ENCODE measurements at regions not wholly inside any gene's neighbourhood (a gene's known extent, or its start where the extent isn't known, plus 50 kb on each side); places are given as distances from the start of the nearest gene placed in this dataset.

DNA sequence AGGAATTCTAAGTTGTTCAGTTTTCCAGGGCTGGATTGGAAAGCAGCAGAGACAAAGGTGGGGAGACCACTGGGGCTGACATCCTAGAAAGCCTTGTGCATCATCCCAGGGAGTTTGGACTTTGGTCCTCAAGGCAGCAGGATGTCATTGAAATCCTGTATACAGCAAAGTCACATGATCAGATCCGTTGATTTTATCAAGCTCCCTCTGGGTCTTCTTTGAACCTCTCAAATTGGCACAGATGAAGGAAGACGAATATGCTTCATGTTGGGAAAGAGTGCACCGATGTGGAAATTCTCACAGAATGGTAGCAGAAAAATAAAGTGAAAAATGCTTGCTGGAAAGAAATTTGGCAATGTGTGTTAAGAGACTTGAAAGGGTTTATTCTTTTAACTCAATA lies 149.8 kb upstream of the TMTC4 start:
- TF ChIP-seq, protein P1, sequence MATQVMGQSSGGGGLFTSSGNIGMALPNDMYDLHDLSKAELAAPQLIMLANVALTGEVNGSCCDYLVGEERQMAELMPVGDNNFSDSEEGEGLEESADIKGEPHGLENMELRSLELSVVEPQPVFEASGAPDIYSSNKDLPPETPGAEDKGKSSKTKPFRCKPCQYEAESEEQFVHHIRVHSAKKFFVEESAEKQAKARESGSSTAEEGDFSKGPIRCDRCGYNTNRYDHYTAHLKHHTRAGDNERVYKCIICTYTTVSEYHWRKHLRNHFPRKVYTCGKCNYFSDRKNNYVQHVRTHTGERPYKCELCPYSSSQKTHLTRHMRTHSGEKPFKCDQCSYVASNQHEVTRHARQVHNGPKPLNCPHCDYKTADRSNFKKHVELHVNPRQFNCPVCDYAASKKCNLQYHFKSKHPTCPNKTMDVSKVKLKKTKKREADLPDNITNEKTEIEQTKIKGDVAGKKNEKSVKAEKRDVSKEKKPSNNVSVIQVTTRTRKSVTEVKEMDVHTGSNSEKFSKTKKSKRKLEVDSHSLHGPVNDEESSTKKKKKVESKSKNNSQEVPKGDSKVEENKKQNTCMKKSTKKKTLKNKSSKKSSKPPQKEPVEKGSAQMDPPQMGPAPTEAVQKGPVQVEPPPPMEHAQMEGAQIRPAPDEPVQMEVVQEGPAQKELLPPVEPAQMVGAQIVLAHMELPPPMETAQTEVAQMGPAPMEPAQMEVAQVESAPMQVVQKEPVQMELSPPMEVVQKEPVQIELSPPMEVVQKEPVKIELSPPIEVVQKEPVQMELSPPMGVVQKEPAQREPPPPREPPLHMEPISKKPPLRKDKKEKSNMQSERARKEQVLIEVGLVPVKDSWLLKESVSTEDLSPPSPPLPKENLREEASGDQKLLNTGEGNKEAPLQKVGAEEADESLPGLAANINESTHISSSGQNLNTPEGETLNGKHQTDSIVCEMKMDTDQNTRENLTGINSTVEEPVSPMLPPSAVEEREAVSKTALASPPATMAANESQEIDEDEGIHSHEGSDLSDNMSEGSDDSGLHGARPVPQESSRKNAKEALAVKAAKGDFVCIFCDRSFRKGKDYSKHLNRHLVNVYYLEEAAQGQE (IDR thresholded peaks at IDR 0.05; ENCODE audit: insufficient replicate concordance, low read depth): no peak
- TF ChIP-seq GABPA (IDR thresholded peaks at IDR 0.05; ENCODE audit: low read depth) (no peak), POLR2AphosphoS5 (IDR thresholded peaks at IDR 0.05; ENCODE audit: low read depth) (no peak), SPI1 (IDR thresholded peaks at IDR 0.05; ENCODE audit: borderline replicate concordance, low read depth) (no peak)
- TF ChIP-seq, protein P2, sequence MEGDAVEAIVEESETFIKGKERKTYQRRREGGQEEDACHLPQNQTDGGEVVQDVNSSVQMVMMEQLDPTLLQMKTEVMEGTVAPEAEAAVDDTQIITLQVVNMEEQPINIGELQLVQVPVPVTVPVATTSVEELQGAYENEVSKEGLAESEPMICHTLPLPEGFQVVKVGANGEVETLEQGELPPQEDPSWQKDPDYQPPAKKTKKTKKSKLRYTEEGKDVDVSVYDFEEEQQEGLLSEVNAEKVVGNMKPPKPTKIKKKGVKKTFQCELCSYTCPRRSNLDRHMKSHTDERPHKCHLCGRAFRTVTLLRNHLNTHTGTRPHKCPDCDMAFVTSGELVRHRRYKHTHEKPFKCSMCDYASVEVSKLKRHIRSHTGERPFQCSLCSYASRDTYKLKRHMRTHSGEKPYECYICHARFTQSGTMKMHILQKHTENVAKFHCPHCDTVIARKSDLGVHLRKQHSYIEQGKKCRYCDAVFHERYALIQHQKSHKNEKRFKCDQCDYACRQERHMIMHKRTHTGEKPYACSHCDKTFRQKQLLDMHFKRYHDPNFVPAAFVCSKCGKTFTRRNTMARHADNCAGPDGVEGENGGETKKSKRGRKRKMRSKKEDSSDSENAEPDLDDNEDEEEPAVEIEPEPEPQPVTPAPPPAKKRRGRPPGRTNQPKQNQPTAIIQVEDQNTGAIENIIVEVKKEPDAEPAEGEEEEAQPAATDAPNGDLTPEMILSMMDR (IDR thresholded peaks at IDR 0.05; ENCODE audit: insufficient read depth, low read length): no peak
- Histone ChIP-seq H3K27me3 (ENCODE audit: insufficient read depth, poor library complexity, severe bottlenecking) (peaks cover 12% of the 10 kb centered on the region), H3K27ac (replicated peaks) (no peak overlapping the region), H3K4me3 (replicated peaks; ENCODE audit: insufficient read depth, low read length) (no peak overlapping the region)
- no peak for DNase-seq (ENCODE audit: low read depth in 1 of 2, low spot score in 1 of 2)

DNA sequence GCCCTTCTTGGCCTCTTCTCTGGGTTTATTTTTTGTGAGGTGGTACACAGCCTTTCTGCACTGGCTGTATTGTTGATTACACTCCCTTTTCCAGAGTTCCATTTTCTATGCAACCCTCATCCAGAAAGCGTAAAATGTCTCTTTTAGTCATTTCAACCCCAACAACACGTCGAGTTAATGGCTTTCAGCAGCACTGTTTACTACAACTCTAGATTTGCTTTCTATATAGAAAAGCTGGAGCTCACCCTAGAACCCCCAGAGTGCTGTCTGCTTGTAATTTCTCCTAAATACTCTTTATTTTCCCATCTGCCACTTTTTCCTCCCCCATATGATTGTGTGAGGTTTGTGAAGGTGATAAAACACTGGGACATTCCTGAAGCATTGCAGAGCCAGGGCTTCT lies 148.9 kb upstream of the TMTC4 start:
- Histone ChIP-seq H3K27ac (replicated peaks) (no peak overlapping the region), H3K27me3 (ENCODE audit: insufficient read depth, poor library complexity, severe bottlenecking) (peaks cover 12% of the 10 kb centered on the region), H3K4me3 (replicated peaks; ENCODE audit: insufficient read depth, low read length) (no peak overlapping the region)
- TF ChIP-seq, protein P1 (IDR thresholded peaks at IDR 0.05; ENCODE audit: insufficient replicate concordance, low read depth): no peak
- TF ChIP-seq GABPA (IDR thresholded peaks at IDR 0.05; ENCODE audit: low read depth) (no peak), POLR2AphosphoS5 (IDR thresholded peaks at IDR 0.05; ENCODE audit: low read depth) (no peak), SPI1 (IDR thresholded peaks at IDR 0.05; ENCODE audit: borderline replicate concordance, low read depth) (no peak)
- TF ChIP-seq, protein P2 (IDR thresholded peaks at IDR 0.05; ENCODE audit: insufficient read depth, low read length): no peak
- no peak for DNase-seq (ENCODE audit: low read depth in 1 of 2, low spot score in 1 of 2)

DNA sequence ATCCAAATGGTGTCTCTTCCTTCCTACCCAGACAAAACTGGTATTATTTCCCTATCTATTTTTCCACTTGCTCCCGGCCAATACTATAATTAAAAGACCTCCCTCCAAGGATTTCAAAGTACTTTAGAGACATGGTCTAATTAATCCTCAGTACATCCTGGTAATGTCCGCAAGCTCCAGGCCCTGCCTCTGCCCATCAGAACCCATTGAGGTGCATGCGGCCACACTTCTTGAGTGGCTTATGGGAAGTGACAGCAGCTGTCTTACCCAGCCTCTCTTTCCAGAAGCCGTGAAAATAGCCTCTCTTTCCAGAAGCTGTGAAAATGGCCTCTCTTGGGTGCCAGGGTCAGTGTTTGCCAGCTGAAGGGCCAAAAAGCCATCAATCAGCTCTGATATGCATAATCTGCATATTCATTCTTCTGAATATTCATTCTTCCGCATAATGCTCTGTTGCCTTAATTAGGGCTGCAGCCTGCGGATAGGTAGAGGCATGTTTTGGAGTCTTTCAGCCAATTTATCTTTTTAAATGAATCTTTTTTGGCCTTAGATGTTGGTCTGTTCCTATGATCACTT lies 148.4 kb upstream of the TMTC4 start:
- TF ChIP-seq SPI1 (IDR thresholded peaks at IDR 0.05; ENCODE audit: borderline replicate concordance, low read depth): no peak
- TF ChIP-seq, protein P1 (IDR thresholded peaks at IDR 0.05; ENCODE audit: insufficient replicate concordance, low read depth): no peak
- no peak for TF ChIP-seq GABPA (IDR thresholded peaks at IDR 0.05; ENCODE audit: low read depth)
- TF ChIP-seq POLR2AphosphoS5 (IDR thresholded peaks at IDR 0.05; ENCODE audit: low read depth): no peak
- TF ChIP-seq, protein P2 (IDR thresholded peaks at IDR 0.05; ENCODE audit: insufficient read depth, low read length): no peak
- DNase-seq (ENCODE audit: low read depth in 1 of 2, low spot score in 1 of 2): no peak
- H3K4me3 ChIP-seq (replicated peaks; ENCODE audit: insufficient read depth, low read length): no peak overlapping the region
- H3K27me3 ChIP-seq (ENCODE audit: insufficient read depth, poor library complexity, severe bottlenecking): peaks cover 14% of the 10 kb centered on the region
- H3K27ac ChIP-seq (replicated peaks): no peak overlapping the region
